Fibroblast of lung (primary cell): ENCODE measurements at regions not wholly inside any gene's neighbourhood (a gene's known extent, or its start where the extent isn't known, plus 50 kb on each side); places are given as distances from the start of the nearest gene placed in this dataset.

Experiments
- EZH2 ChIP-seq: IDR thresholded peaks from 2 replicates; pipeline ENCODE4 v1.5.1; 2012; ENCODE audit warnings: low read length, control low read depth, mild to moderate bottlenecking; ENCODE audit errors: missing control alignments
- TF ChIP-seq, protein P1 (sequence below), 2 donors: IDR thresholded peaks in 1 of 2; conservative IDR thresholded peaks in 1 of 2; 1 replicate in 1 of 2; 2 replicates in 1 of 2; pipeline ENCODE4 v1.5.1; 2011 to 2012; ENCODE audit warnings: low read length in 2 of 2, control low read depth in 1 of 2, inconsistent platforms in 1 of 2, low read depth in 1 of 2, mild to moderate bottlenecking in 1 of 2

GRCh38 chr12:69129564-69129963, 109.8 kb upstream of the CPSF6 start:
- TF ChIP-seq, protein P1, sequence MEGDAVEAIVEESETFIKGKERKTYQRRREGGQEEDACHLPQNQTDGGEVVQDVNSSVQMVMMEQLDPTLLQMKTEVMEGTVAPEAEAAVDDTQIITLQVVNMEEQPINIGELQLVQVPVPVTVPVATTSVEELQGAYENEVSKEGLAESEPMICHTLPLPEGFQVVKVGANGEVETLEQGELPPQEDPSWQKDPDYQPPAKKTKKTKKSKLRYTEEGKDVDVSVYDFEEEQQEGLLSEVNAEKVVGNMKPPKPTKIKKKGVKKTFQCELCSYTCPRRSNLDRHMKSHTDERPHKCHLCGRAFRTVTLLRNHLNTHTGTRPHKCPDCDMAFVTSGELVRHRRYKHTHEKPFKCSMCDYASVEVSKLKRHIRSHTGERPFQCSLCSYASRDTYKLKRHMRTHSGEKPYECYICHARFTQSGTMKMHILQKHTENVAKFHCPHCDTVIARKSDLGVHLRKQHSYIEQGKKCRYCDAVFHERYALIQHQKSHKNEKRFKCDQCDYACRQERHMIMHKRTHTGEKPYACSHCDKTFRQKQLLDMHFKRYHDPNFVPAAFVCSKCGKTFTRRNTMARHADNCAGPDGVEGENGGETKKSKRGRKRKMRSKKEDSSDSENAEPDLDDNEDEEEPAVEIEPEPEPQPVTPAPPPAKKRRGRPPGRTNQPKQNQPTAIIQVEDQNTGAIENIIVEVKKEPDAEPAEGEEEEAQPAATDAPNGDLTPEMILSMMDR (conservative IDR thresholded peaks at IDR 0.05 in 1 of 2, IDR thresholded peaks at IDR 0.05 in 1 of 2; ENCODE audit: low read depth in 1 of 2, low read length in 2 of 2), result no peak
- no peak for TF ChIP-seq EZH2
